Endothelial cell of umbilical vein (primary cell): ENCODE measurements at regions not wholly inside any gene's neighbourhood (a gene's known extent, or its start where the extent isn't known, plus 50 kb on each side); places are given as distances from the start of the nearest gene placed in this dataset.

Experiments
- BruUV-seq: library from RNA; stranded (reverse); fragments of 400-500 nt; replicated peaks from 2 replicates; lab custom pipeline; 2021; lab: Mats Ljungman, UMichigan
- CTCF ChIA-PET: fragments of 300-600, 350-600 bp; sonication (Branson Sonifier 250); formaldehyde crosslinking; loops from one replicate; lab custom pipeline; 2021; ENCODE audit warnings: antibody characterized with exemption, inconsistent platforms; lab: Charles Lee
- POLR2A ChIA-PET: fragments of 300-600, 350-600 bp; sonication (Branson Sonifier 250); formaldehyde crosslinking; loops from one replicate; lab custom pipeline; 2021; ENCODE audit warnings: antibody characterized with exemption, inconsistent platforms; lab: Charles Lee
- DNase-seq: peaks from one replicate; pipeline ENCODE4 v3.0.0-alpha.2; 2011; ENCODE audit warnings: low read depth, low spot score
- FAIRE-seq: peaks from 2 replicates; lab custom pipeline; 2011; peaks lifted over from hg19 to GRCh38; lab: Jason Lieb, UNC
- H2AFZ ChIP-seq: 2 replicates; pipeline ENCODE4 v1.6.0; 2012; ENCODE audit warnings: low read depth, low read length, control low read depth, inconsistent platforms
- H3K27ac ChIP-seq: 2 replicates; pipeline ENCODE4 v1.5.1; 2011; ENCODE audit warnings: low read depth, mild to moderate bottlenecking, control low read depth, low read length, moderate library complexity; ENCODE audit not compliant: insufficient read depth
- H3K27me3 ChIP-seq, 2 experiments: 2 replicates each; pipeline versions ENCODE4 v1.6.0 to v1.6.1; 2011; ENCODE audit warnings: low read length in 2 of 2, mixed read lengths in 1 of 2; ENCODE audit not compliant: control insufficient read depth in 2 of 2, insufficient read depth in 2 of 2
- H3K36me3 ChIP-seq, 2 experiments: 2 replicates in 1 of 2; 3 replicates in 1 of 2; pipeline ENCODE4 v1.5.1; 2011; ENCODE audit warnings: low read length in 2 of 2, mild to moderate bottlenecking in 1 of 2, moderate library complexity in 1 of 2; ENCODE audit not compliant: control insufficient read depth in 2 of 2, insufficient read depth in 2 of 2; ENCODE audit errors: extremely low read depth in 1 of 2
- H3K4me1 ChIP-seq: 3 replicates; pipeline ENCODE4 v1.5.1; 2011; ENCODE audit warnings: mild to moderate bottlenecking, low read length; ENCODE audit not compliant: control insufficient read depth, insufficient read depth; ENCODE audit errors: extremely low read depth
- H3K4me2 ChIP-seq: 2 replicates; pipeline ENCODE4 v1.6.1; 2011; ENCODE audit warnings: low read length, control low read depth, mixed read lengths; ENCODE audit not compliant: insufficient read depth
- H3K4me3 ChIP-seq, 3 experiments: fragments of 200-600 bp in 1 of 3; sonication (generic), shearing (Covaris generic) in 1 of 3; replicated peaks in 1 of 3; 2 replicates each; pipeline ENCODE4 v1.5.1; 2011 to 2016; ENCODE audit warnings: control low read depth in 3 of 3, low read length in 3 of 3, mild to moderate bottlenecking in 2 of 3, inconsistent platforms in 1 of 3, low read depth in 1 of 3, moderate library complexity in 1 of 3; ENCODE audit not compliant: insufficient read depth in 1 of 3
- H3K79me2 ChIP-seq: 2 replicates; pipeline ENCODE4 v1.6.0; 2012; ENCODE audit warnings: low read length, inconsistent platforms; ENCODE audit not compliant: control insufficient read depth, insufficient read depth
- H3K9ac ChIP-seq: replicated peaks from 2 replicates; pipeline ENCODE3; 2011; ENCODE audit warnings: low read length, control low read depth; ENCODE audit not compliant: insufficient read depth; ENCODE audit errors: extremely low read depth
- H3K9me1 ChIP-seq: replicated peaks from 3 replicates; pipeline ENCODE4 v1.6.0; 2011; ENCODE audit warnings: mild to moderate bottlenecking, low read length; ENCODE audit not compliant: control insufficient read depth, insufficient read depth; ENCODE audit errors: extremely low read depth
- H3K9me3 ChIP-seq: replicated peaks from 2 replicates; pipeline ENCODE4 v1.5.1; 2012; ENCODE audit warnings: low read length, inconsistent platforms; ENCODE audit not compliant: control insufficient read depth, insufficient read depth
- H4K20me1 ChIP-seq: replicated peaks from 2 replicates; pipeline ENCODE3; 2011; ENCODE audit warnings: mild to moderate bottlenecking, low read length; ENCODE audit not compliant: control insufficient read depth, insufficient read depth; ENCODE audit errors: extremely low read depth
- EZH2 ChIP-seq: IDR thresholded peaks from 2 replicates; pipeline ENCODE4 v1.6.1; 2012; ENCODE audit warnings: borderline replicate concordance, low read depth, mild to moderate bottlenecking, moderate library complexity, low read length, inconsistent platforms; ENCODE audit not compliant: severe bottlenecking
- FOS ChIP-seq: IDR thresholded peaks from 2 replicates; pipeline ENCODE4 v1.6.1; 2011; ENCODE audit warnings: mild to moderate bottlenecking, low read length, moderate library complexity, borderline replicate concordance; ENCODE audit not compliant: insufficient read depth
- GATA2 ChIP-seq: IDR thresholded peaks from 2 replicates; pipeline ENCODE4 v1.7.0; 2011; ENCODE audit warnings: low read depth, mild to moderate bottlenecking, moderate library complexity, mixed read lengths, low read length; ENCODE audit not compliant: insufficient read length, insufficient read depth
- JUN ChIP-seq: IDR thresholded peaks from 2 replicates; pipeline ENCODE4 v1.6.1; 2011; ENCODE audit warnings: borderline replicate concordance, low read depth; ENCODE audit not compliant: insufficient read length, insufficient read depth
- MYC ChIP-seq: IDR thresholded peaks from one replicate; pipeline ENCODE4 v1.6.1; 2011; ENCODE audit warnings: mild to moderate bottlenecking, low read depth, low read length
- POLR2A ChIP-seq: IDR thresholded peaks from 2 replicates; pipeline ENCODE4 v1.6.1; 2012; ENCODE audit warnings: low read depth, mild to moderate bottlenecking, control low read depth, low read length
- POLR2AphosphoS5 ChIP-seq: IDR thresholded peaks from 2 replicates; pipeline ENCODE4 v1.6.1; 2012; ENCODE audit warnings: low read depth, mild to moderate bottlenecking, control low read depth, low read length, moderate library complexity; ENCODE audit not compliant: insufficient read depth
- dilution Hi-C: fragments of 300-500 bp; cut with MboI; formaldehyde crosslinking; loops from one replicate; pipeline ENCODE4 v1.15.0; 2019; ENCODE audit warnings: low sequenced_read_pairs; ENCODE audit not compliant: extremely low pct_ligation_motif_present
- intact Hi-C: fragments of 100-400 bp; cut with micrococcal nuclease; formaldehyde crosslinking; loops from one replicate; pipeline ENCODE4 v1.10.0; 2022
- TF ChIP-seq, protein P1 (sequence below), 2 donors: IDR thresholded peaks; 1 replicate in 1 of 2; 2 replicates in 1 of 2; pipeline ENCODE4 v1.5.1; 2011; ENCODE audit warnings: low read length in 2 of 2, mild to moderate bottlenecking in 2 of 2, moderate library complexity in 2 of 2, control low read depth in 1 of 2, inconsistent platforms in 1 of 2, low read depth in 1 of 2; ENCODE audit not compliant: insufficient read depth in 1 of 2; ENCODE audit errors: extremely low read depth in 1 of 2
- TF ChIP-seq, protein P2 (sequence below): IDR thresholded peaks from 2 replicates; pipeline ENCODE4 v1.6.1; 2011; ENCODE audit not compliant: insufficient read depth, insufficient read length

GRCh38 chr13:59545007-59545406 is 618.7 kb downstream of the DIAPH3 start:
- CTCF ChIA-PET, result interaction anchor here (0.9 to 1.2 kb wide), 2 partner anchors 67 to 153 kb away, joined by 3 to 4 read pairs; no protein-coding TSS in a partner anchor
- dilution Hi-C loops, result no loop called here

More at GRCh38 chr13:59545007-59545406, 618.7 kb downstream of the DIAPH3 start:
- intact Hi-C loops, result no loop called here
- H3K79me2 ChIP-seq, result no peaks in the 10 kb centered on the region
- no peaks in the 10 kb centered on the region for H3K36me3 ChIP-seq
- no peak overlapping the region for H3K27ac ChIP-seq
- no peak overlapping the region for H2AFZ ChIP-seq
- H3K4me2 ChIP-seq, result no peak overlapping the region
- TF ChIP-seq GATA2 (no peak), MYC (no peak), JUN (no peak), EZH2 (no peak), POLR2AphosphoS5 (no peak), POLR2A (no peak), FOS (no peak)
- TF ChIP-seq, protein P1, sequence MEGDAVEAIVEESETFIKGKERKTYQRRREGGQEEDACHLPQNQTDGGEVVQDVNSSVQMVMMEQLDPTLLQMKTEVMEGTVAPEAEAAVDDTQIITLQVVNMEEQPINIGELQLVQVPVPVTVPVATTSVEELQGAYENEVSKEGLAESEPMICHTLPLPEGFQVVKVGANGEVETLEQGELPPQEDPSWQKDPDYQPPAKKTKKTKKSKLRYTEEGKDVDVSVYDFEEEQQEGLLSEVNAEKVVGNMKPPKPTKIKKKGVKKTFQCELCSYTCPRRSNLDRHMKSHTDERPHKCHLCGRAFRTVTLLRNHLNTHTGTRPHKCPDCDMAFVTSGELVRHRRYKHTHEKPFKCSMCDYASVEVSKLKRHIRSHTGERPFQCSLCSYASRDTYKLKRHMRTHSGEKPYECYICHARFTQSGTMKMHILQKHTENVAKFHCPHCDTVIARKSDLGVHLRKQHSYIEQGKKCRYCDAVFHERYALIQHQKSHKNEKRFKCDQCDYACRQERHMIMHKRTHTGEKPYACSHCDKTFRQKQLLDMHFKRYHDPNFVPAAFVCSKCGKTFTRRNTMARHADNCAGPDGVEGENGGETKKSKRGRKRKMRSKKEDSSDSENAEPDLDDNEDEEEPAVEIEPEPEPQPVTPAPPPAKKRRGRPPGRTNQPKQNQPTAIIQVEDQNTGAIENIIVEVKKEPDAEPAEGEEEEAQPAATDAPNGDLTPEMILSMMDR (IDR thresholded peaks at IDR 0.05; ENCODE audit: extremely low read depth in 1 of 2, insufficient read depth in 1 of 2, low read depth in 1 of 2, low read length in 2 of 2), result no peak
- TF ChIP-seq, protein P2, sequence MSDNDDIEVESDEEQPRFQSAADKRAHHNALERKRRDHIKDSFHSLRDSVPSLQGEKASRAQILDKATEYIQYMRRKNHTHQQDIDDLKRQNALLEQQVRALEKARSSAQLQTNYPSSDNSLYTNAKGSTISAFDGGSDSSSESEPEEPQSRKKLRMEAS, result no peak
- FAIRE-seq (no peak), DNase-seq (no peak)
- no peaks in the 10 kb centered on the region for H3K9me1 ChIP-seq
- no peaks in the 10 kb centered on the region for H4K20me1 ChIP-seq
- H3K9me3 ChIP-seq, result no peaks in the 10 kb centered on the region
- H3K9ac ChIP-seq, result no peak overlapping the region
- no peaks in the 10 kb centered on the region for H3K4me1 ChIP-seq
- no peaks in the 10 kb centered on the region for H3K27me3 ChIP-seq
- no peak overlapping the region for H3K4me3 ChIP-seq
- POLR2A ChIA-PET, result no interaction called here
- no TSS peak for BruUV-seq
